Fibroblast of skin of right quadriceps (primary cell): ENCODE measurements at regions not wholly inside any gene's neighbourhood (a gene's known extent, or its start where the extent isn't known, plus 50 kb on each side); places are given as distances from the start of the nearest gene placed in this dataset.

Experiments used
- DNase-seq: peaks from one replicate; pipeline ENCODE4 v3.0.0-alpha.2; 2013

DNA sequence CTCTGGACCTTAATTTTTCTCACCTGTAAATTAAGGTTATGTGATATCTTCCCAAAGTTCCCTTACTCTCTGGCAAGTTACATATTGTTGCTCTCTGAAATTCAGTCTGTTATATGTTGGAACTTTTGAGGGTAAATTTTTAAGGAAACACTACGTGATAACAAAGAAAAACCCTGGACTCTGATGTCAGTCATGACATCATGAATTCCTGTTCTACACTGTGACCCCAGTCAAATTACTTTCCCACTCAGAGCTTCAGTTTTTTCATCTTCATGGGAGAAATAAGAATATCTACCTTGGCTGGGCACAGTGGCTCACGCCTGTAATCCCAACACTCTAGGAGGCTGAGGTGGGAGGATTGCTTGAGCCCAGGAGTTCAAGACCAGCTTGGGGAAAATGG lies 164.6 kb upstream of the RALGAPA2 start:
- no peak for DNase-seq

DNA sequence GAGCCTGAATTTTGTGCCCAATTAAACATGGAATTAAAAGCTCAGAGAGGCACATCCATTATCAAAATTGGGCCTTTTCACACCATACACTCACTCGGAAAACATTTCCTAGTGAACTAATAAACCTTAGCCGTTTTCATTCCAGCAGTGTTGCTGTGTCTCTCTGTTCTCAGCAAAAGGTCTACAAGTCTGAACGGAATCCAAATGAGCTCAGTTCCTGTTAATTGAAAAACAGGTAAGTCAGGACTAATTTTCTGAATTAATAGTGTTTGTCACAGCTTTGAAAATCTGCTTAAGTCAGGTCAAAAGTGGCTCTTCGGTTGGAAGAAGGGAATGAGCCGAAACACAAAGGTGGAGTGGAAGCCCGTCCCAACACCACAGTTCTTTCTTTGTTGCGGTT lies 163.3 kb upstream of the RALGAPA2 start:
- no peak for DNase-seq

DNA sequence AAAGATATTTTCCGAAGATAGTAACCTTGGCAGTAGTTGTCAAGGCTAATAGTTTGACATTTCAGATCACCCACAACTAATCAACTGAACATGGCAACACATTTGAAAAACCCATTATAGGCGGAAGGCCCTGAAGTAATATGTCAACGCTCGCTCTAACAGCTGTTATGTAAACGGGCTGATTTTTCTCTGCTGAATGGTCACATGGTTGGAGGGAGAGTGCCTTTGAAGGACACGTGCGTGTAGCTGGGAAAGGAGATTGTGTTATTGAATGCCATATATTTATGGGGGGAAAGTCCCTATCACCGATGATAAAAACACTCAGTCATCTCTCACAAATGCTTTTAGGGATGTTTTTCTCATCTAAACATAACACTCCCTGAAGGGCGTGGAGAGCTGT lies 160.0 kb upstream of the RALGAPA2 start:
- DNase-seq, result no peak

DNA sequence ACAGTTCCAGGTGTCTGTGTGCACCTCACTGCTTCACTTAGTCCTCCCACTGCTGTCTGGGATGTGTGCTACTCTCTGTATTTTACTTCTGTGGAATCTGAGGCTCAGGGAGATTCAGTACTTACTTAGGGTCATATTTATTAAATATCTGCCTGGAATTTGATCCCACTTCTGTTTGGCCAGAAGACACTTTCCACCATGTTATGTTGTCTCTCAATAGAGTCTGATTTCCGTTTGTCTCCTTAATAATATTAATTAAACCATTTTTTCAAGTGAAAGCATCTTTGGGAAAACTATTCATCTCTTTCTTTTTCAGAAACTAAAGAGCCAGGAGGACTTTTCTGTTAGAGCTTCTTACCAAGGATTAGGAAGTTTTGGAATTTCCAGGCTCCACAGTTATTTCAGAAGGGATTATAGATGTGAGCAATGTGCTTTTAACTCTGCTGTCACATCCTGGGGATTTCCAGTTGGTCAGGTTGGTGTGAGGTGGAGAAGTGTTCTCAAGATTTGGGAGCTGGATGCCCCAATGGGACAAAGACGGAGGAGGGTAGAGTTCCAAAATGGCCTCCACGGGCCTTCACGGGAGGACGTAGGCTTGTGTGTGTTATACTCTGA lies 156.8 kb upstream of the RALGAPA2 start:
- DNase-seq, result no peak

DNA sequence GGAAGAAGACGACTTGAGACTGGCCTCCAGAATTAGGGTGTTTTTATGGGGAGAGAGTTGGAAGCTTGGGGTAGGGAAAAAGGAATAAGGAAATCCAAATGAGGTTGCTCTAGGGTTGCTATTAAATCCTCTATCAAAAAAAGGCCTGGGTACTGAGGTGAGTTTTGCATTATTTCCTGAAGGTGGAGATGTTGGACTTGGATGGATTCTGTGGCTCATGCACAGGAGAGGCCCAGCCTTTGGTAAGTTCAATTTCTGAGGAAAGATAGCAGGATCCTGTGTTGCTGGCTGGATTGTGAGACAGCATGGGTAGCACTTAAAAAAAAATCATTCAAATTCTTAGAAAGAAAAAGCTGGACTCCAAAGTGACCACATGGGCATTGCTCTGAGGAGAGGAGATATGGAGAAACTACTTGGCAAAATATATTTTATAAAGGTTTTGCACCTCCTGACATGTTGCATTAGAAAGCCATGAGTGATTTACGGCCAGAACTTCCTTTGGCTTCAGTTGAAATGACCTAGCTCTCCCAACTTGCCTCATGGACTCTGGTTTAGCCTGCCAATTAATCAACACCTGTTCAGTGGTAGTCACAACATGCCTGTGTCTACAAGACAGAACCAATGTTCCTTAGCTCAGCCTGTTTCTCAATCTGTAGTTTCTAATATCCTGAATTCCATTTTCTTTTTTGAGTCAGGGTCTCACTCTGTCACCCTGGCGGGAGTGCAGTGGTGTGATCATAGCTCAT lies 152.1 kb upstream of the RALGAPA2 start:
- DNase-seq, result no peak

DNA sequence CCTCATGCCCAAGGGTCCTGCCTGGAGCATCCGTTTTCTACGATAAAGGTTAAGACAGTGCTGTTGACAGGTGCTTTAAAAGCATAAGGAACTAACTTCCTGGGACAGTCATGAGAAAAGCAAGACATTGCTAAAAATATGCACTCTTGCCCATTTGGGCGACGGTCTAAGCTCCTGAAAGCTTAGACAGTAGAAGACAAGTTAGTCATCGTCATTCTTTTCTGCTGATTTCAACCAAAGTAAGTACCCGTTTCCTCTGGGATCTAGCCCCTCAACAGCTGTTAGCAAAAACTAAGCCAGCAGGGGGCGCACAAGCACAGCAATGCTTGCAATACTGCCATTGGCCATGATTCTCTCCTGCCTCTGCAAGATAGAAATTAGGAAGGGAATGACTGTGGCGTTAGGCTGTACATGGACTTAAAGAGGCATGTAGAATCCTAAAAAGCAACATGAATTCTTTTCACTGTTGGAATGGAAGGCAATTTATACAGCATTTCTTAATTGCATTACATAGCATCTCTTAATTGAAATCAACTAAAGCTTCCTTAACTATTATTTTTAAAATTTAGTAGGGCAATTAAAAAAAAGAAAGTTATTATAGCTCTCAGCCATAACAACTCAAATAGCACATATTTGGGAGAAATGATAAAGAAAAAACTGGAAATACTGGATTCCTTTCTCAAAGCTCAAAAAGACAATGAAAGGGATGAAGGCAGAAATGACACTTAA lies 147.8 kb upstream of the RALGAPA2 start:
- DNase-seq, result peak; percentile 79

DNA sequence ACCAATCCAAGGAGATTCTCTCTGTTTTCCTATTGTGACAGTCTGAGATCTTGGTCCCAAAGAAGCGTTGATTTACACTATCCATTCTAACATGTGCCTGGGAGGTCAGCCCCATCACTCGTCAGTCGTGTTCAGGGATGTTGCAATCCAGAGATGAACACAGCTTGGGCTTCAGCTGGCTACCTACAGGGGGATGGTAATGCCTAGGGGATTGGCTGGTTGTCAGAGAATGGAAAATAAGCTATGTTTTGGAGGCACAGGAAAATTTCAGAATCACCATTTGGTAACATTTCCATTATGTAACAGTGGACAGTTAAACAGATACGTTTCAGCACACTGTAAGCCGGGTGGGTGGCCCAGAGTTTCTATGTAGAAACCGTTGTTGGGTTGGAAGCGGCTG lies 147.1 kb upstream of the RALGAPA2 start:
- DNase-seq, result no peak

DNA sequence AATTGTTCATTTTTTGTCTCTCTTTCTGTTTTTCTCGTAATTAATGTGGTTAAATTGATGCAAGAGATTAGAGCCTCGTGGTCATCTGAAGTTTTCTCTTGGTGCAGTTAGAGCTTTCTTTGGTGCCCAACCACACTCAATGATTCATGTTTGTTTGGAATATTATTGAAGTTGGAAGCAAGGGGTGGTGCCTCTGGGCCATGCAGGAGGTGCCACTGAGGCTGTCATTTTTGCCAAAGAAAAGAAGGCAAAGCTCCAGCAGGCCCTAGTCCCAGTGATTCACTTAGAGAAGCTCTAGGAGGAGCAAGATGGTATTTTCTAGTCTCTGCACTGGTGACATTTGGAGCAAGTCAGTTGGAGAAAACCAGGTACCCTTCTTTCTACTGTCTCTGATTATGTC lies 144.5 kb upstream of the RALGAPA2 start:
- DNase-seq, result no peak

DNA sequence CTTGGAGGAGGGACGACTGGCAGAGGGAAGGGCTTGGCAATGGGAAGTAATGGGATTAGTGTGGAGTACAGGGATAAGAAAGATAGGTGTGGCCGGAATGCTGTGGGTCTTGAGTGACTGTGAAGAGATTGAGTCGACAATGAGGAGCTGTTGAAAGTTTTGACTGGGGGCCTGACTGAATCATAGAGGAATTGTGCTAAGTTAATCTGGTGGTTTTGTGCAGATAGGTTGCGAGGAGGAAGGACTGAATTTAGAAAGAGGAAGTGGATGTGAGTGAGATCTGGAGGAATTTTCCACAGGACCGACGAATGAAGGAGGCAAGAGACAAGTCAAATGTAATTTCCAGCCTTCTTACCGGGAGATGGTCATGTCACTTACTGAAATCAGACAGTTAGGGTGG lies 143.9 kb upstream of the RALGAPA2 start:
- no peak for DNase-seq

DNA sequence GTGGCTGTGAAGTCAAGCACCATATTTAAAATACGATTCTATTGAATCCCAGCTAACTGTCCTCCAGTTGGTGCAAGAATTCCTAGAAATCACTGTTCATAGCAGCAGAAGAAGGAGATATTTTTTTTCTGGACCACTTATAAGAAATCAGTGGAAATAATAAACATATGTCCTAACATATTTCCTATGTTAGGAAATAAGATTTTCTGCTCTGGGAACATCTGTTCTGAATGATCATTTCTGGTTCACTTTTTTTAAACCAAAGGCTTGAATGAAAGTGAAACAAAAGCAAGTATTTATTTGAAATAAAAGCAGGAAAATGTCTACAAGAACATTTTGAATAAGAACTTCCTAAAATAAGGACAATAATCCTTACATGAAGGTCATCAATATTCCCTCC lies 138.9 kb upstream of the RALGAPA2 start:
- DNase-seq, result no peak

DNA sequence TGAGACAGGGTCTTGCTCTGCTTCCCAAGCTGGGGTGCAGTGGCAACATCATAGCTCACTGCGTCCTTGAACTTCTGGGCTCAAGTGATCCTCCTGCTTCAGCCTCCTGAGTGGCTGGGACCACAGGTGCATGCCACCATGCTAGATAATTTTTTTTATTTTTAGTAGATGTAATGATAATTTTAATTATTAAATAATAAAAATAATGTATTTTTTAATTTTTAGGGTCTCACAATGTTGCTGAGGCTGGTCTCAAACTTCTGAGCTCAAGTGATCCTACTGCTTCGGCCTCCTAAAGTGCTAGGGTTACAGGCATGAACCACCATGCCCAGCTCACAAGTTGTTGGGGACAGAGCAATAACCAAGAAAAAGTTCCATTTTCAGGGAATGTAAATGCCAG lies 138.0 kb upstream of the RALGAPA2 start:
- no peak for DNase-seq

DNA sequence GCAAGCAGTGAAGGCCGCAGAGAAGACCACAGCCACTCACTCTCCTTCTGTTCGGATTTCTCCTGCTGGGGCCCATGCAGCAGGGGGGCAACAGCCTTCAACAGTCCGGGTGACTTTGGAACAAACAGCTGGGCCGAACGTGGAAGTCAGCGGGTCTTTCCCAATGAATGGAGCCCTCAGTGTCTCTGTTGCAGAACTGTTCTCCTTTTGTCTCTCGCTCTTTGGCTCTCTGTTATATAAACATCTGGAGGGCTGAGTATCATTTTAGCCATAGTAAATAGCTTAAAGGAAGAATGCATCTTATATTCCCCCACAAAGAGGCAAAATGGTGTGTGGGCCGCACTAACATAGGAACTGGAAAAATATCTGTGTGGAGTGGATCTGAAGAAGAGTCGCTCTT lies 136.7 kb upstream of the RALGAPA2 start:
- DNase-seq, result no peak

DNA sequence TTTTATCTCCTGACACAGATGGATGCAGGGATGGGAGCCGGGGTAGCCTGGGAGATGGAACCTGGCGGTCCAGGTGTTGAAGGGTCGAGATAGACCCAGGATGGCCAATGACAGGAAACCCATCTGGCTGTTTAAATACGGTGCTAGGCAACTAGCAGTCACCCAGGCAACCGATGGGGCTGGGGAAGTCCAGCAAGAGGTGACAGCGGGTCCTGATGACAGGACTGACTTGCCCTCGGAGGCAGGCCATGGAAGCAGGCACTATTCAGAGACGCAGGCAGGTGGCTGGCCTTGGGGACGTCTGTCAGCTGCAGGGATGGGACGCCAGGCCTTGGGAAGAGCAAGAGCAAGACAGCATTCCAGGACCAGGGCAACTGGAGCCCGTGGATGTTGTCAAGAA lies 135.4 kb upstream of the RALGAPA2 start:
- no peak for DNase-seq

DNA sequence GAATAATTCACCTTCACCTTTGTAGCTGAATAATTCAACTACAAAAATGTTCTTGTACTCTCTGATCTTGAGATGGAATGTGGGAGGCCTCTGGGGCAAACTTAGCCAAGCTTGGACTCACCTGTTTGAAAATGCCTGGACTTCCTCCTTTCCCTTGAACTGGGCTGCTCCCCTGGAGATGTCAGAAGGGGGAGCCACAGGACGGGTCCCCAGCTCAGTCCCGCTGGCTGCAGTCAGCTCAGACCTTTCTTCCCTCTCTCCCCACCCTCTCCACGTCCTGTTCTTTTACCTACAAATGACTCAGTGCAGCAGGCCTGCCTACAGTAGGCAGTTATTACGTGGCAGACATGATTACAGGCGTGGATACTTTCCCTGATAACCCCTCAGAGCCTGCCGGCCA lies 131.5 kb upstream of the RALGAPA2 start:
- no peak for DNase-seq

DNA sequence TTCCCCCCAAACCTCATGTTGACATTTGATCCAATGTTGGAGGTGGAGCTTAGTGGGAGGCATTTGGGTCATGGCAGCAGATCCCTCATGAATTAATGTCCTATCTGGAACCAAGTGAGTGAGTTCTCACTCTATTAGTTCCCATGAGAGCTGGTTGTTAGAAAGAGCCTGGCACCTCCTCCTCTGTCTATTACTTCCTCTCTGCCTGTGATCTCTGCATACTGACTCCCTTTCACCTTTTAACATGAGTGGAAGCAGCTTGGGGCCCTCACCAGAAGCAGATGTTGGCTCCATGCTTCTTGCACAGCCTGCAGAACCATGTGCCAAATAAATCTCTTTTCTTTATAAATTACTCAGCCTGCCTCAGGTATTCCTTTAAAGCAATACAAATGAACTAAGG lies 127.3 kb upstream of the RALGAPA2 start:
- no peak for DNase-seq

DNA sequence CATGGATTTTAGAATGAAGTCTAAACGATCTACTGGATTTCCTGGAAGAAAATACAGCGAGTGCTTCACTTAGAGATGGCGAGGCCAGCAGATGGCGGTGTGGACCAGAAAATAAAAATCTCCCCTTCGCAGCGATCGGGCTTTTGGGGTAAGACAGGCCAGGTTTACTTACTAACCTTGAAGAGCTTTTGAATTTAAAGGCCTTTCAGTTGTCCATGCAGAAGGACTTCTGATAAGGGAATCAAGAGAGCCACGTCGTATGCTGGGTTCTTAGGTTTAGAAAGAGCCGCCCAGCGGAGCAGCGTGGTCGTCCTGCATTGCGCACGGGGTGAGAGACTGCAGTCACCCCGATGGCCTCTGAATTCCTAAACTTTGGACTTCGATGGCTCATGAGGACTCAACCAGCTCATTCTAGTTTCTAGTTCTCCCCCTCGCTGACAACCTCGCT lies 125.2 kb upstream of the RALGAPA2 start:
- DNase-seq, result peak; percentile 39

DNA sequence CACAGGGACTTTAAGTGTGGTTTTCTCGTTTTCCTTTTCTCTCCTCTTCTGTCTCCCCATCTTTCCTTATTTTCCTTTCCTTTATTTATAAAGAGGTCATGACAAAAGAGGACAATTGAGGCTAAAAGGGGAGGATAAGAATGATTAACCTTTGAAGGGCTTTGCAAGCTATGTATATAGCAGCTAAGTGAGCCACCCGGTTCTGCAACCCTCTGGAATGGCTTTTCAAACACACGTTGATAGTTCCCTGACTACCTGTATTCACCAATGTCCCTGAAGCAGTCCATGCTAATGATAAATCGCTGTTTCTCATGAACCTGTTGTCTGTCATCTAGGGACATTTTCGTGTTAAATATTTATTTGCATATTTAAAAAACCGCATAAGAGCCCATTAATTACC lies 124.4 kb upstream of the RALGAPA2 start:
- no peak for DNase-seq

DNA sequence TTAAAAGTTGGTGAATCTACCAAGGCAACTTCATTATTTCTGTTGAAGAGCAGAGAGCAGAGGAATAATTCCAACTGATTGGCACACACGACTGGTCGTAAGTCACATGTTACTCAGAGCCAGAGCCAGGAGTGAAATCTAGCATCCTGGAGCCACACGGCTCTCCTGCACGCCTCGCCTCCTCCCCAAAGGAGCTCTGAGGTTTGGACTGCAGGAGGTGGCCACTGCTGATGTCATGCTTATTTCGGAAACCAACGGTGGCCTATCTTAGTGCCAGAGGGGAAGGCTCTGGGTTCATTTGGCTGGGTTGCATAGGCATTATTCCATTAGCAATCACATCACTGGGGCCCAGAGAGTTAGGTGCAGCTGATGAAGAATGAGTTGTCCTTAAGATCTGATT lies 123.5 kb upstream of the RALGAPA2 start:
- no peak for DNase-seq

DNA sequence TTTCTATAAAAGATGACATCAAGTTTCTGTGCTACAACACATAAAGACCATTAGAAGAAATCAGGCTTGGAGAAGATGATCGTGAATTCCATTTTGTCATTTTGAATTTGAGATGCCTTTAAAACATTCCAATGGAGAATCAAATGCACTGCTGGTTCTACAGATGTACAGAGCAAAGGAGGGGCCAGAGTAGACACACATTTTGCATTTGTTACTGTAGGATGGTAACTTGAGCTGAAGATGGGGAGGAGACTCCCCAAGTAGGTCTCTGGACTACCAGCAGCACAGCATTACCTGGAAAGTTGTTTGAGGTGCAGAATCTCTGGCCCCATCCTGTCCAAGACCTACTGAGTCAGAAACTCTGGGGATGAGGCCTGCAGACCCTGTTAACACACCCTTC lies 121.6 kb upstream of the RALGAPA2 start:
- DNase-seq, result no peak

DNA sequence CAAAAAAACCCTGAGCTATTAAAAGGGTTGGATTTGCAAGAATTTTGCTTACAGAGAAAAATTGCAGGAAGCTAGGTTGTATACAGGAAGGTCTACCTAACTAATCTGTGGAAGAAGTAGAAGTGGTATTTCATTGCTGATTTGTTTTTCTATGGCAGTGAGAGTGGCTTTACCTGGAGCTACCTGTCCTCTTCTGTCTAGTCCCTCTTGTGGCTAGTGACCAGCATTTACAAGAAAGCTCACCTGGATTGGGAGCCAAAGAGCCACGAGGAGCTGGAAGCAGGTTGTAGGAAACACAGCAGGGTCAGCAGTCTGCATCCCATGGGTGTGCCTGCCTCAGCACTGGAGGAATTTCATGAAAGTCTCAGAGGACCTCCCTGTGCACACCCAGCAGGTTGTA lies 120.3 kb upstream of the RALGAPA2 start:
- DNase-seq, result no peak

DNA sequence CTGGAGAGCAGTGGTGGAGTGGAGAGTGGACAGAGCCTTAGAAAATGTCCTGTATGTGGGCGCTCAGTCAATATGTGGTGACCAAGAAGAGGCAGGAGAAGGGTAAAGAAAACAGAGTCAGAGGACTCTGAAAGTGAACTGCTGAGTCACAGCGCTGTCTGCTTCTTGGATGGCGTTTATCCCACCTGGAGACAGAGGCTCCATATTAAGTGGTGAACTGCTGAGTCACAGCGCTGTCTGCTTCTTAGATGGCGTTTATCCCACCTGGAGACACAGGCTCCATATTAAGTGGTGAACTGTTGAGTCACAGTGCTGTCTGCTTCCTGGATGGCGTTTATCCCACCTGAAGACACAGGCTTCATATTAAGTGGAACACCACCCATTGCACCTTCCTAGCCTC lies 119.3 kb upstream of the RALGAPA2 start:
- DNase-seq, result no peak

DNA sequence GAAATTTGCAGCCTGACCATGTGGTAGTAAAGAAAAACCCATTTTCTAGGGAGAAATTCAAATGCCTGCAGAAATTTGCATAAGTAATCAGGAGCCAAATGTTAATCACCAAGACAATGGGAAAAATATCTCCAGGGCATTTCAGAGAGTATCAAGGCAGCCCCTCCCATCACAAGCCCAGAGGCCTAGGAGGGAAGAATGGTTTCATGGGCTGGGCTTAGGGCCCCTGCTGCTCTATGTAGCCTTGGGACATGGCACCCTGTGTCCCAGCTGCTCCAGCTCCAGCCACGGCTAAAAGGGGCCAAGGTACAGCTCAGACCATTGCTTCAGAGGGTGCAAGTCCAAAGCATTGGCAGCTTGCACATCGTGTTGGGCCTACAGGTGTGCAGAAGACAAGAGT lies 117.2 kb upstream of the RALGAPA2 start:
- no peak for DNase-seq

DNA sequence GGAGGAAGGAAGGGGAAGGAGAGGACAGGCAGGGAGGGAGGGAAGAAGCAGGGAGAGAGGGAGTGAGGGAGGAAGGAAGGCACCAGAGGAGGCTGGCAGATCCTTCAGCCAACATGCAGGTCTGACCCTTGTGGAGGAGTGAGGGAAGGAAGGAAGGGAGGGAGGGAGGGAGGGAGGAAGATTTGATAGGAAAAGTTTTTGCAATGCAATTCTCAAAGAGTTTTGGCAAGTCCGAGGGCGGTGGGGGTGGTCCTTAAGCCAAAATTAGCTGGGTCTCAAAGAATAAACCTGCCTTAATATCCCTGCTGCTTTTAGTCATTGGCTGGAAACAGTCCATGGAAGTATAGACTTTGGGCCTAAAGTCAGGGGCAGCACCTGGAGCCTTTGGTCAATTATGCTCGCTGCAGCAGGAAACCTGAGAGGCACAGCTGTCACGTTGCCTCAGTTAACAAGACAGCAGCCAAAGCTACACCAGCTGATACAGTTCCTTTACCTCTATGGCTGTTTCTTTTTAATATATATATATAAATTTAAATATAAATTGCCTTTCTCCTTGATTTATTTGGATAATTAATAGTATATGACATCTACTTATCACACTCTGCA lies 115.7 kb upstream of the RALGAPA2 start:
- no peak for DNase-seq
